ENCODE measurements at regions not wholly inside any gene's neighbourhood (a gene's known extent, or its start where the extent isn't known, plus 50 kb on each side); places are given as distances from the start of the nearest gene placed in this dataset.

GRCh38 chr18:60044290-60045006 is 144.7 kb downstream of the PMAIP1 start:
- TF ChIP-seq ZNF274 (IDR thresholded peaks at IDR 0.05; ENCODE audit: low read length): no peak
- no peak for TF ChIP-seq ZNF274 (tag by site-specific recombination; IDR thresholded peaks at IDR 0.05; ENCODE audit: borderline replicate concordance)
- no peak for TF ChIP-seq CTCF (tag by site-specific recombination; IDR thresholded peaks at IDR 0.05)
- TF ChIP-seq ZNF239 (tag by site-specific recombination; IDR thresholded peaks at IDR 0.05): no peak
- no peak for TF ChIP-seq ZNF26 (tag by site-specific recombination; IDR thresholded peaks at IDR 0.05)
- TF ChIP-seq REST (tag by site-specific recombination; IDR thresholded peaks at IDR 0.05): no peak

Measured in HEK293 (cell line).